Fibroblast of skin of right biceps (primary cell): ENCODE measurements at regions not wholly inside any gene's neighbourhood (a gene's known extent, or its start where the extent isn't known, plus 50 kb on each side); places are given as distances from the start of the nearest gene placed in this dataset.

Experiments used
- DNase-seq: peaks from one replicate; pipeline ENCODE4 v3.0.0-alpha.2; 2013

GRCh38 chr17:33516645-33517044 is 223.6 kb upstream of the ASIC2 start:
- DNase-seq, result no peak

GRCh38 chr17:33517746-33518145 is 224.7 kb upstream of the ASIC2 start:
- no peak for DNase-seq

- no peak for DNase-seq
Observed at GRCh38 chr17:33519692-33520091, 226.6 kb upstream of the ASIC2 start.

GRCh38 chr17:33520426-33521330 is 227.6 kb upstream of the ASIC2 start:
- peak; percentile 12 for DNase-seq

- DNase-seq, result peak; percentile 1
Observed at GRCh38 chr17:33521784-33522183, 228.7 kb upstream of the ASIC2 start.

GRCh38 chr17:33522623-33523022 is 229.5 kb upstream of the ASIC2 start:
- DNase-seq, result no peak

- peak; percentile 10 for DNase-seq
Observed at GRCh38 chr17:33523577-33523981, 230.5 kb upstream of the ASIC2 start.

- no peak for DNase-seq
Observed at GRCh38 chr17:33525186-33525585, 232.1 kb upstream of the ASIC2 start.

- DNase-seq, result no peak
Observed at GRCh38 chr17:33526717-33527116, 233.6 kb upstream of the ASIC2 start.

GRCh38 chr17:33527290-33527689 is 234.2 kb upstream of the ASIC2 start:
- no peak for DNase-seq

- DNase-seq, result no peak
Observed at GRCh38 chr17:33528846-33529245, 235.8 kb upstream of the ASIC2 start.

- DNase-seq, result no peak
Observed at GRCh38 chr17:33529816-33530215, 236.7 kb upstream of the ASIC2 start.

GRCh38 chr17:33531311-33531710 is 238.2 kb upstream of the ASIC2 start:
- DNase-seq, result no peak

- DNase-seq, result no peak
Observed at GRCh38 chr17:33534087-33534486, 241.0 kb upstream of the ASIC2 start.

- DNase-seq, result no peak
Observed at GRCh38 chr17:33545124-33545523, 252.0 kb upstream of the ASIC2 start.

- DNase-seq, result no peak
Observed at GRCh38 chr17:33550261-33550660, 257.2 kb upstream of the ASIC2 start.

GRCh38 chr17:33551075-33551474 is 258.0 kb upstream of the ASIC2 start:
- DNase-seq, result no peak

- DNase-seq, result no peak
Observed at GRCh38 chr17:33551911-33552310, 258.8 kb upstream of the ASIC2 start.

GRCh38 chr17:33560165-33560564 is 267.1 kb upstream of the ASIC2 start:
- peak; percentile 70 for DNase-seq

GRCh38 chr17:33560871-33561270 is 267.8 kb upstream of the ASIC2 start:
- DNase-seq, result no peak

- peak; percentile 2 for DNase-seq
Observed at GRCh38 chr17:33561569-33562334, 268.7 kb upstream of the ASIC2 start.

- DNase-seq, result no peak
Observed at GRCh38 chr17:33562792-33563191, 269.7 kb upstream of the ASIC2 start.

- DNase-seq, result no peak
Observed at GRCh38 chr17:33564146-33564545, 271.1 kb upstream of the ASIC2 start.

- no peak for DNase-seq
Observed at GRCh38 chr17:33567223-33567622, 274.1 kb upstream of the ASIC2 start.
